GM23338 (cell line): ENCODE measurements at regions not wholly inside any gene's neighbourhood (a gene's known extent, or its start where the extent isn't known, plus 50 kb on each side); places are given as distances from the start of the nearest gene placed in this dataset.
A peak's percentile ranks its signal among the peaks of the same experiment; 100 is the strongest.

ENCODE experiments used
- ATAC-seq: fragments of 200-7000 bp; cut with Tn5 transposase; 3 replicates; pipeline ENCODE4 v1.9.1; 2020
- DNase-seq: peaks from one replicate; pipeline ENCODE4 v3.0.0-alpha.2; 2015; ENCODE audit warnings: low spot score
- H2AFZ ChIP-seq: fragments of 200-600 bp; sonication (generic); 2 replicates; pipeline ENCODE4 v1.8.0; 2016; ENCODE audit warnings: antibody characterized with exemption, mild to moderate bottlenecking, moderate library complexity
- H3F3A ChIP-seq: fragments of 200-600 bp; sonication (generic); replicated peaks from 2 replicates; pipeline ENCODE4 v1.8.0; 2017; ENCODE audit warnings: antibody characterized with exemption, mixed run types, low read depth
- H3K27ac ChIP-seq: fragments of 200-600 bp; sonication (generic); 2 replicates; pipeline ENCODE4 v1.6.1; 2016; ENCODE audit warnings: low read depth
- H3K27me3 ChIP-seq: fragments of 200-600 bp; sonication (generic); 2 replicates; pipeline ENCODE4 v1.8.0; 2016; ENCODE audit warnings: mild to moderate bottlenecking, mixed run types, moderate library complexity; ENCODE audit not compliant: insufficient read depth
- H3K36me3 ChIP-seq: fragments of 200-600 bp; sonication (generic); 2 replicates; pipeline ENCODE4 v1.8.0; 2016; ENCODE audit warnings: mild to moderate bottlenecking; ENCODE audit not compliant: insufficient read depth
- H3K4me1 ChIP-seq: fragments of 200-600 bp; sonication (generic); 2 replicates; pipeline ENCODE4 v1.8.0; 2016; ENCODE audit warnings: mild to moderate bottlenecking, moderate library complexity; ENCODE audit not compliant: insufficient read depth
- H3K4me2 ChIP-seq: fragments of 200-600 bp; sonication (generic); 2 replicates; pipeline ENCODE4 v1.7.1; 2017; ENCODE audit warnings: mixed run types
- H3K4me3 ChIP-seq: fragments of 200-600 bp; sonication (generic); 2 replicates; pipeline ENCODE4 v1.6.1; 2016; ENCODE audit warnings: mixed run types
- H3K79me2 ChIP-seq: fragments of 200-600 bp; sonication (generic); replicated peaks from 2 replicates; pipeline ENCODE4 v1.8.0; 2017; ENCODE audit warnings: mild to moderate bottlenecking; ENCODE audit not compliant: insufficient read depth
- H3K9me2 ChIP-seq: fragments of 200-600 bp; sonication (generic); 2 replicates; pipeline ENCODE4 v1.8.0; 2017; ENCODE audit not compliant: insufficient read depth
- H4K20me1 ChIP-seq: fragments of 200-600 bp; sonication (generic); replicated peaks from 2 replicates; pipeline ENCODE4 v1.8.0; 2017; ENCODE audit warnings: mild to moderate bottlenecking; ENCODE audit not compliant: insufficient read depth
- H3K27ac Mint-ChIP-seq: 2 replicates; pipeline ENCODE4 v1.8.0; 2020; ENCODE audit warnings: inconsistent platforms, mild to moderate bottlenecking, moderate library complexity, mixed read lengths
- H3K27me3 Mint-ChIP-seq: 3 replicates; pipeline ENCODE4 v1.8.0; 2022; ENCODE audit warnings: low read depth, mild to moderate bottlenecking, moderate library complexity, mixed read lengths, inconsistent platforms; ENCODE audit not compliant: insufficient read depth, poor library complexity
- H3K36me3 Mint-ChIP-seq: 3 replicates; pipeline ENCODE4 v1.8.0; 2021; ENCODE audit warnings: low read depth, mild to moderate bottlenecking, inconsistent platforms, moderate library complexity, mixed read lengths
- H3K4me1 Mint-ChIP-seq: 3 replicates; pipeline ENCODE4 v1.8.0; 2020; ENCODE audit warnings: mild to moderate bottlenecking, inconsistent platforms, mixed read lengths
- H3K4me3 Mint-ChIP-seq: 3 replicates; pipeline ENCODE4 v1.8.0; 2021; ENCODE audit warnings: moderate library complexity, mild to moderate bottlenecking, inconsistent platforms, mixed read lengths
- H3K9me3 Mint-ChIP-seq: 3 replicates; pipeline ENCODE4 v1.8.0; 2020; ENCODE audit warnings: moderate library complexity, mild to moderate bottlenecking, inconsistent platforms, mixed read lengths
- CREB1 ChIP-seq: fragments of 250-450 bp; sonication (Bioruptor Pico); IDR thresholded peaks from 2 replicates; pipeline ENCODE4 v1.5.0; 2020; ENCODE audit warnings: low read depth, mild to moderate bottlenecking, moderate library complexity
- EZH2 ChIP-seq: fragments of 200-600 bp; sonication (generic); IDR thresholded peaks from one replicate; pipeline ENCODE4 v1.8.0; 2017; ENCODE audit warnings: antibody characterized with exemption, mild to moderate bottlenecking, low read depth; ENCODE audit not compliant: unreplicated experiment
- EZH2phosphoT487 ChIP-seq: fragments of 200-600 bp; sonication (generic); IDR thresholded peaks from one replicate; pipeline ENCODE4 v1.8.1; 2018; ENCODE audit warnings: antibody characterized with exemption; ENCODE audit not compliant: unreplicated experiment
- JUNB ChIP-seq: IDR thresholded peaks from one replicate; pipeline ENCODE4 v1.6.1; 2016; ENCODE audit warnings: antibody characterized with exemption; ENCODE audit not compliant: unreplicated experiment
- NANOG ChIP-seq: IDR thresholded peaks from 2 replicates; pipeline ENCODE4 v1.6.1; 2016; ENCODE audit warnings: antibody characterized with exemption, borderline replicate concordance
- POLR2AphosphoS5 ChIP-seq: IDR thresholded peaks from 2 replicates; pipeline ENCODE4 v1.6.1; 2016; ENCODE audit warnings: antibody characterized with exemption, low read depth
- STAT1 ChIP-seq: IDR thresholded peaks from one replicate; pipeline ENCODE4 v1.6.1; 2016; ENCODE audit warnings: antibody characterized with exemption; ENCODE audit not compliant: unreplicated experiment
- ZNF114 ChIP-seq: fragments of 250-450 bp; sonication (Bioruptor Pico); IDR thresholded peaks from 2 replicates; pipeline ENCODE4 v1.5.0; 2020; ENCODE audit warnings: mild to moderate bottlenecking, moderate library complexity
- ZNF331 ChIP-seq: fragments of 250-450 bp; sonication (Bioruptor Pico); IDR thresholded peaks from 2 replicates; pipeline ENCODE4 v1.5.0; 2020; ENCODE audit warnings: low read depth, mild to moderate bottlenecking, moderate library complexity
- TF ChIP-seq, protein P1 (sequence below): IDR thresholded peaks from one replicate; pipeline ENCODE4 v1.6.1; 2018; ENCODE audit warnings: antibody characterized with exemption; ENCODE audit not compliant: unreplicated experiment
- TF ChIP-seq, protein P2 (sequence below): fragments of 250-450 bp; sonication (Bioruptor Pico); IDR thresholded peaks from 2 replicates; pipeline ENCODE4 v1.5.0; 2020; ENCODE audit warnings: mild to moderate bottlenecking, moderate library complexity
- TF ChIP-seq, protein P3 (sequence below): IDR thresholded peaks from 2 replicates; pipeline ENCODE4 v1.6.1; 2016; ENCODE audit warnings: antibody characterized with exemption
- TF ChIP-seq, protein P4 (sequence below), 2 experiments: fragments of 200-600 bp in 1 of 2; sonication (generic) in 1 of 2; conservative IDR thresholded peaks; 2 replicates each; pipeline versions ENCODE4 v1.5.1 to v1.6.1; 2016 to 2017; ENCODE audit warnings: antibody characterized with exemption in 2 of 2, low read depth in 2 of 2, mild to moderate bottlenecking in 2 of 2, moderate library complexity in 1 of 2

DNA sequence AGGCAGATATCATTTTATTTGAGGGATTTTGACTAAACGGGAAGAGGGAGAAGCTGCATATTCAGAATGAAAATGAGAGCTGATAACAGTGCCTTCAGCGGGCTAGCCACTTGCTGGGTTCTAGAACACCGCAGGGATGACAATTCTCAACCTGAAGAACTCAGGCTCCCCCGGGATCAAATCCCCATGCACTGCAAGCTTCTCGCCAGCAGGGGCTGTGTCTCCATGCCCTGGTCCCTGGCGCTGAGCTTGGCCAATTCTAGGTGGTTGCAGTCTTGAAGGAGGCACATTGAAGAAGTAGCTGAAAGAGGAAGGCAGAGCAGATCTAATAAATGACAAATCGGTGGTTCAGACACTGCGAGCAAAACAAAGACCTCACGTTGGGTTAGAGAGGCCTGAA, 128.7 kb downstream of the UQCRFS1 start:
- no peak overlapping the region for H3K27ac ChIP-seq
- H3K27me3 ChIP-seq: no peaks in the 10 kb centered on the region
- Mint-ChIP-seq H3K4me1 (peaks cover 21% of the 10 kb centered on the region), H3K27me3 (peaks cover 9% of the 10 kb centered on the region), H3K36me3 (peaks cover 3% of the 10 kb centered on the region; the same call in 2 of the 3 replicates), H3K27ac (no peak overlapping the region), H3K4me3 (no peak overlapping the region), H3K9me3 (no peaks in the 10 kb centered on the region; the same call in none of the 3 replicates)
- H3K9me2 ChIP-seq: peaks cover 4% of the 10 kb centered on the region; the same call in 1 of the 2 replicates
- ATAC-seq (peak; percentile 86), DNase-seq (peak; percentile 66)
- no peak for TF ChIP-seq JUNB
- no peak for TF ChIP-seq ZNF114 (CRISPR knock-in tag)
- TF ChIP-seq, protein P1, sequence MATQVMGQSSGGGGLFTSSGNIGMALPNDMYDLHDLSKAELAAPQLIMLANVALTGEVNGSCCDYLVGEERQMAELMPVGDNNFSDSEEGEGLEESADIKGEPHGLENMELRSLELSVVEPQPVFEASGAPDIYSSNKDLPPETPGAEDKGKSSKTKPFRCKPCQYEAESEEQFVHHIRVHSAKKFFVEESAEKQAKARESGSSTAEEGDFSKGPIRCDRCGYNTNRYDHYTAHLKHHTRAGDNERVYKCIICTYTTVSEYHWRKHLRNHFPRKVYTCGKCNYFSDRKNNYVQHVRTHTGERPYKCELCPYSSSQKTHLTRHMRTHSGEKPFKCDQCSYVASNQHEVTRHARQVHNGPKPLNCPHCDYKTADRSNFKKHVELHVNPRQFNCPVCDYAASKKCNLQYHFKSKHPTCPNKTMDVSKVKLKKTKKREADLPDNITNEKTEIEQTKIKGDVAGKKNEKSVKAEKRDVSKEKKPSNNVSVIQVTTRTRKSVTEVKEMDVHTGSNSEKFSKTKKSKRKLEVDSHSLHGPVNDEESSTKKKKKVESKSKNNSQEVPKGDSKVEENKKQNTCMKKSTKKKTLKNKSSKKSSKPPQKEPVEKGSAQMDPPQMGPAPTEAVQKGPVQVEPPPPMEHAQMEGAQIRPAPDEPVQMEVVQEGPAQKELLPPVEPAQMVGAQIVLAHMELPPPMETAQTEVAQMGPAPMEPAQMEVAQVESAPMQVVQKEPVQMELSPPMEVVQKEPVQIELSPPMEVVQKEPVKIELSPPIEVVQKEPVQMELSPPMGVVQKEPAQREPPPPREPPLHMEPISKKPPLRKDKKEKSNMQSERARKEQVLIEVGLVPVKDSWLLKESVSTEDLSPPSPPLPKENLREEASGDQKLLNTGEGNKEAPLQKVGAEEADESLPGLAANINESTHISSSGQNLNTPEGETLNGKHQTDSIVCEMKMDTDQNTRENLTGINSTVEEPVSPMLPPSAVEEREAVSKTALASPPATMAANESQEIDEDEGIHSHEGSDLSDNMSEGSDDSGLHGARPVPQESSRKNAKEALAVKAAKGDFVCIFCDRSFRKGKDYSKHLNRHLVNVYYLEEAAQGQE: no peak
- no peak for TF ChIP-seq ZNF331 (CRISPR knock-in tag)
- TF ChIP-seq POLR2AphosphoS5: no peak
- no peak for TF ChIP-seq EZH2phosphoT487
- TF ChIP-seq, protein P2, sequence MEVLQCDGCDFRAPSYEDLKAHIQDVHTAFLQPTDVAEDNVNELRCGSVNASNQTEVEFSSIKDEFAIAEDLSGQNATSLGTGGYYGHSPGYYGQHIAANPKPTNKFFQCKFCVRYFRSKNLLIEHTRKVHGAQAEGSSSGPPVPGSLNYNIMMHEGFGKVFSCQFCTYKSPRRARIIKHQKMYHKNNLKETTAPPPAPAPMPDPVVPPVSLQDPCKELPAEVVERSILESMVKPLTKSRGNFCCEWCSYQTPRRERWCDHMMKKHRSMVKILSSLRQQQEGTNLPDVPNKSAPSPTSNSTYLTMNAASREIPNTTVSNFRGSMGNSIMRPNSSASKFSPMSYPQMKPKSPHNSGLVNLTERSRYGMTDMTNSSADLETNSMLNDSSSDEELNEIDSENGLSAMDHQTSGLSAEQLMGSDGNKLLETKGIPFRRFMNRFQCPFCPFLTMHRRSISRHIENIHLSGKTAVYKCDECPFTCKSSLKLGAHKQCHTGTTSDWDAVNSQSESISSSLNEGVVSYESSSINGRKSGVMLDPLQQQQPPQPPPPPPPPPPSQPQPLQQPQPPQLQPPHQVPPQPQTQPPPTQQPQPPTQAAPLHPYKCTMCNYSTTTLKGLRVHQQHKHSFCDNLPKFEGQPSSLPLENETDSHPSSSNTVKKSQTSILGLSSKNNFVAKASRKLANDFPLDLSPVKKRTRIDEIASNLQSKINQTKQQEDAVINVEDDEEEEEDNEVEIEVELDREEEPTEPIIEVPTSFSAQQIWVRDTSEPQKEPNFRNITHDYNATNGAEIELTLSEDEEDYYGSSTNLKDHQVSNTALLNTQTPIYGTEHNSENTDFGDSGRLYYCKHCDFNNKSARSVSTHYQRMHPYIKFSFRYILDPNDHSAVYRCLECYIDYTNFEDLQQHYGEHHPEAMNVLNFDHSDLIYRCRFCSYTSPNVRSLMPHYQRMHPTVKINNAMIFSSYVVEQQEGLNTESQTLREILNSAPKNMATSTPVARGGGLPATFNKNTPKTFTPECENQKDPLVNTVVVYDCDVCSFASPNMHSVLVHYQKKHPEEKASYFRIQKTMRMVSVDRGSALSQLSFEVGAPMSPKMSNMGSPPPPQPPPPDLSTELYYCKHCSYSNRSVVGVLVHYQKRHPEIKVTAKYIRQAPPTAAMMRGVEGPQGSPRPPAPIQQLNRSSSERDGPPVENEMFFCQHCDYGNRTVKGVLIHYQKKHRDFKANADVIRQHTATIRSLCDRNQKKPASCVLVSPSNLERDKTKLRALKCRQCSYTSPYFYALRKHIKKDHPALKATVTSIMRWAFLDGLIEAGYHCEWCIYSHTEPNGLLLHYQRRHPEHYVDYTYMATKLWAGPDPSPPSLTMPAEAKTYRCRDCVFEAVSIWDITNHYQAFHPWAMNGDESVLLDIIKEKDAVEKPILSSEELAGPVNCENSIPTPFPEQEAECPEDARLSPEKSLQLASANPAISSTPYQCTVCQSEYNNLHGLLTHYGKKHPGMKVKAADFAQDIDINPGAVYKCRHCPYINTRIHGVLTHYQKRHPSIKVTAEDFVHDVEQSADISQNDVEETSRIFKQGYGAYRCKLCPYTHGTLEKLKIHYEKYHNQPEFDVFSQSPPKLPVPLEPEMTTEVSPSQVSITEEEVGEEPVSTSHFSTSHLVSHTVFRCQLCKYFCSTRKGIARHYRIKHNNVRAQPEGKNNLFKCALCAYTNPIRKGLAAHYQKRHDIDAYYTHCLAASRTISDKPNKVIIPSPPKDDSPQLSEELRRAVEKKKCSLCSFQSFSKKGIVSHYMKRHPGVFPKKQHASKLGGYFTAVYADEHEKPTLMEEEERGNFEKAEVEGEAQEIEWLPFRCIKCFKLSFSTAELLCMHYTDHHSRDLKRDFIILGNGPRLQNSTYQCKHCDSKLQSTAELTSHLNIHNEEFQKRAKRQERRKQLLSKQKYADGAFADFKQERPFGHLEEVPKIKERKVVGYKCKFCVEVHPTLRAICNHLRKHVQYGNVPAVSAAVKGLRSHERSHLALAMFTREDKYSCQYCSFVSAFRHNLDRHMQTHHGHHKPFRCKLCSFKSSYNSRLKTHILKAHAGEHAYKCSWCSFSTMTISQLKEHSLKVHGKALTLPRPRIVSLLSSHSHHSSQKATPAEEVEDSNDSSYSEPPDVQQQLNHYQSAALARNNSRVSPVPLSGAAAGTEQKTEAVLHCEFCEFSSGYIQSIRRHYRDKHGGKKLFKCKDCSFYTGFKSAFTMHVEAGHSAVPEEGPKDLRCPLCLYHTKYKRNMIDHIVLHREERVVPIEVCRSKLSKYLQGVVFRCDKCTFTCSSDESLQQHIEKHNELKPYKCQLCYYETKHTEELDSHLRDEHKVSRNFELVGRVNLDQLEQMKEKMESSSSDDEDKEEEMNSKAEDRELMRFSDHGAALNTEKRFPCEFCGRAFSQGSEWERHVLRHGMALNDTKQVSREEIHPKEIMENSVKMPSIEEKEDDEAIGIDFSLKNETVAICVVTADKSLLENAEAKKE (CRISPR knock-in tag): 0 out of 2 replicates have a peak, but pooled peaks have one; percentile 6
- TF ChIP-seq, protein P3, sequence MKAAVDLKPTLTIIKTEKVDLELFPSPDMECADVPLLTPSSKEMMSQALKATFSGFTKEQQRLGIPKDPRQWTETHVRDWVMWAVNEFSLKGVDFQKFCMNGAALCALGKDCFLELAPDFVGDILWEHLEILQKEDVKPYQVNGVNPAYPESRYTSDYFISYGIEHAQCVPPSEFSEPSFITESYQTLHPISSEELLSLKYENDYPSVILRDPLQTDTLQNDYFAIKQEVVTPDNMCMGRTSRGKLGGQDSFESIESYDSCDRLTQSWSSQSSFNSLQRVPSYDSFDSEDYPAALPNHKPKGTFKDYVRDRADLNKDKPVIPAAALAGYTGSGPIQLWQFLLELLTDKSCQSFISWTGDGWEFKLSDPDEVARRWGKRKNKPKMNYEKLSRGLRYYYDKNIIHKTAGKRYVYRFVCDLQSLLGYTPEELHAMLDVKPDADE: no peak
- no peak for TF ChIP-seq NANOG
- TF ChIP-seq EZH2: no peak
- TF ChIP-seq STAT1: no peak
- TF ChIP-seq, protein P4, sequence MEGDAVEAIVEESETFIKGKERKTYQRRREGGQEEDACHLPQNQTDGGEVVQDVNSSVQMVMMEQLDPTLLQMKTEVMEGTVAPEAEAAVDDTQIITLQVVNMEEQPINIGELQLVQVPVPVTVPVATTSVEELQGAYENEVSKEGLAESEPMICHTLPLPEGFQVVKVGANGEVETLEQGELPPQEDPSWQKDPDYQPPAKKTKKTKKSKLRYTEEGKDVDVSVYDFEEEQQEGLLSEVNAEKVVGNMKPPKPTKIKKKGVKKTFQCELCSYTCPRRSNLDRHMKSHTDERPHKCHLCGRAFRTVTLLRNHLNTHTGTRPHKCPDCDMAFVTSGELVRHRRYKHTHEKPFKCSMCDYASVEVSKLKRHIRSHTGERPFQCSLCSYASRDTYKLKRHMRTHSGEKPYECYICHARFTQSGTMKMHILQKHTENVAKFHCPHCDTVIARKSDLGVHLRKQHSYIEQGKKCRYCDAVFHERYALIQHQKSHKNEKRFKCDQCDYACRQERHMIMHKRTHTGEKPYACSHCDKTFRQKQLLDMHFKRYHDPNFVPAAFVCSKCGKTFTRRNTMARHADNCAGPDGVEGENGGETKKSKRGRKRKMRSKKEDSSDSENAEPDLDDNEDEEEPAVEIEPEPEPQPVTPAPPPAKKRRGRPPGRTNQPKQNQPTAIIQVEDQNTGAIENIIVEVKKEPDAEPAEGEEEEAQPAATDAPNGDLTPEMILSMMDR (conservative IDR thresholded peaks at IDR 0.05; ENCODE audit: low read depth in 2 of 2): peak; percentile 52 to 61
- no peak for TF ChIP-seq CREB1
- no peaks in the 10 kb centered on the region for H3K36me3 ChIP-seq
- no peak overlapping the region for H3K4me2 ChIP-seq
- no peaks in the 10 kb centered on the region for H3F3A ChIP-seq
- H3K4me3 ChIP-seq: no peak overlapping the region
- no peaks in the 10 kb centered on the region for H3K79me2 ChIP-seq
- 0 out of 2 replicates have a peak overlapping the region, but pooled peaks have one; percentile 28 for H2AFZ ChIP-seq
- H4K20me1 ChIP-seq: no peaks in the 10 kb centered on the region
- peaks cover 17% of the 10 kb centered on the region for H3K4me1 ChIP-seq
